ENCODE measurements at regions not wholly inside any gene's neighbourhood (a gene's known extent, or its start where the extent isn't known, plus 50 kb on each side); places are given as distances from the start of the nearest gene placed in this dataset.
"Not testable (repeated sequence)": the region's sequence is repeated elsewhere in the genome, so short reads cannot be mapped to it uniquely, and the experiment has no call there.

DNA sequence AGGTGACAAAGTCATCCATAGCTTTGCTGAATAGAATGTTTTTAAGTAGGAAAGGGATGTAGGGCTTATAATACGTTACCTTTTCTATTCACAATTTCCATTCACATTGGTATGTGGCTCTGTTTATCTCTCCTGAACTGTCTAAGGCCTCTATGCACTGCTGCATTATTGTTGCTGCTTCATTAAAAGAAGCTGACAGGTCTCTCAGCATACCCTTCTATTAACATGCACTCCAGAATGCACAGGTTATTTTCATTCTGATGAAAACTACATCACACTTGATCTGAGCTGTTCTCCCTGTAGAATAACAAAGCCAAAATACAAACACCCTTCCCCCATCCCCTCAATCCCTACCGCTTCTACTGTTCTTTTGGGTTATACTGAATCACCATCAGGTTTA, 399.3 kb downstream of the TBC1D32 start:
- H3K4me3 ChIP-seq (replicated peaks; ENCODE audit: low read depth, low read length) = no peak overlapping the region
- TF ChIP-seq CTCF (IDR thresholded peaks at IDR 0.05; ENCODE audit: low read length, missing control alignments) = no peak
- DNase-seq (ENCODE audit: low read depth) = no peak

DNA sequence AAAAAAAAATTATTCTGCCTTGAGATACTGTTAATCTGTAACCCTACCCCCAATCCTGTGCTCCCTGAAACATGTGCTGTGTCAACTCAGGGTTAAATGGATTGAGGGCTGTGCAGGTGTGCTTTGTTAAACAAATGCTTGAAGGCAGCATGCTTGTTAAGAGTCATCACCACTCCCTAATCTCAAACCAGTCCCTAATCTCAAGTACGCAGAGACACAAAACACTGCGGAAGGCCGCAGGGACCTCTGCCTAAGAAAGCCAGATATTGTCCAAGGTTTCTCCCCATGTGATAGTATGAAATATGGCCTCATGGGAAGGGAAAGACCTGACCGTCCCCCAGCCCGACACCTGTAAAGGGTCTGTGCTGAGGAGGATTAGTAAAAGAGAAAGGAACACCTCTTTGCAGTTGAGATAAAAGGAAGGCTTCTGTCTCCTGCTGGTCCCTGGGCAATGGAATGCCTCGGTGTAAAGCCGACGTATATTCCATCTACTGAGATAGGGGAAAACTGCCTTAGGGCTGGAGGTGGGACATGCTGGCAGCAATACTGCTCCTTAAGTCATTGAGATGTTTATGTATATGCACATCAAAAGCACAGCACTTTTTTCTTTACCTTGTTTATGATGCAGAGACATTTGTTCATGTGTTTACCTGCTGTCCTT, 402.6 kb downstream of the TBC1D32 start:
- not testable (repeated sequence) for H3K4me3 ChIP-seq (replicated peaks; ENCODE audit: low read depth, low read length); DNase-seq (ENCODE audit: low read depth)

GRCh38 chr6:120930500-120930899, 403.8 kb downstream of the TBC1D32 start:
- not testable (repeated sequence) for H3K4me3 ChIP-seq (replicated peaks; ENCODE audit: low read depth, low read length); DNase-seq (ENCODE audit: low read depth)

GRCh38 chr6:120924214-120924613, 410.1 kb downstream of the TBC1D32 start:
- TF ChIP-seq CTCF (IDR thresholded peaks at IDR 0.05; ENCODE audit: low read length, missing control alignments) = no peak
- no peak overlapping the region for H3K4me3 ChIP-seq (replicated peaks; ENCODE audit: low read depth, low read length)
- DNase-seq (ENCODE audit: low read depth) = no peak

DNA sequence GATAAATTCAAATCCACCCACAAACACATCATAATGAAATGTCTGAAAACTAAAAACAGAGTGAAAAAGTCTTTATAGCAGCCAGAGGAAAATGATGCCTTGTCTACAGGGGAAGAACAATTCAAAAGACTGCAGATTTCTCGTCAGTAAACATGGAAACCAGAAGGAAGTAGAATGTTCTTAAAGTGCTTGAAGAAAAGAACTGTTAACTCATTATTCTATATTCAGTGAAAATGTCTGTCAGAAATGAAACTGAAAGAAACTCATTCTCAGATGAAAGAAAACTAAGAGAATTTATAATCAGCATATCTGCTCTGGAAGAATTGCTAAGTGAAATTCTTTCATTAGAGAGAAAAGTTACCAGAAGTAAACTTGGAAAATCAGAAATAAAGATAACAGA, 416.1 kb downstream of the TBC1D32 start:
- DNase-seq (ENCODE audit: low read depth) = no peak
- no peak for TF ChIP-seq CTCF (IDR thresholded peaks at IDR 0.05; ENCODE audit: low read length, missing control alignments)
- no peak overlapping the region for H3K4me3 ChIP-seq (replicated peaks; ENCODE audit: low read depth, low read length)

DNA sequence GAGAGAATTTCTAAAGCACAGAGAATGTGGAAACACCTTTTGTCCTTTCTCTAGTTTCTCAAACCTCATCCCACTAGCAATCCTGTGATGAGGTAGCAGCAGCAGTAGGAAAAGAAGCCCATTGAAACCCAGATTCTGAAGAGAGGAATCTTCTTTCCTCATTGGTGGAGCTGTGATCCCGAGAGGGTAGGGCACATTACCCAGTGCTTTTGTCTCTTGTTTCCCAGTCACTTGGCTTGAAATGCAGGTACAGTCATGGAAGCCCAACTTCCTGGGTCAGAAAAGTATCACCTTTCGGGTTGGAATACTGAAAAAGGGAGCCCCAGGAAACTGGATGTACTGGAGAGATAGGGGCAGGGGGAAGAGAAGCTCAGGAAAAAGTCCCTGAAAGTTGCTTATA, 417.4 kb downstream of the TBC1D32 start:
- DNase-seq (ENCODE audit: low read depth) = no peak
- TF ChIP-seq CTCF (IDR thresholded peaks at IDR 0.05; ENCODE audit: low read length, missing control alignments) = no peak
- H3K4me3 ChIP-seq (replicated peaks; ENCODE audit: low read depth, low read length) = no peak overlapping the region

- no peak overlapping the region for H3K4me3 ChIP-seq (replicated peaks; ENCODE audit: low read depth, low read length)
- no peak for TF ChIP-seq CTCF (IDR thresholded peaks at IDR 0.05; ENCODE audit: low read length, missing control alignments)
- no peak for DNase-seq (ENCODE audit: low read depth)
Observed at GRCh38 chr6:120913486-120913885, 420.8 kb downstream of the TBC1D32 start.

DNA sequence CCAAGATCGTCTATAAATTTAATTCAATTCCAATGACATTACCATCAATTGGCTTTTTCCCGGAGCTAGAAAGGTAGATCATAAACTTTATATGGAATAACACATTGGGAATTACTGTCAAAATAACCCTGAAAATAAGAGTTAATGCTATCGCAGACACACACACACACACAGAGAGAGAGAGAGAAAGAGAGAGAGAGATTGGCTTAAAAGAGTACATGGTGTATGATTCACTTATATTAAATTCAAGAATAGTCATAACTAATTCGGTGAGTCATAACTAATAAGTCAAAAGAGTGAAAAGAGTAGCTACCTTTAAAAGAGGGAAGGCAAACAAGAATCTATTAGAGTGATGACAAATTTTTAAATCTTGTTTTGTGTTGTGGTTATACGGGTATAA, 425.5 kb downstream of the TBC1D32 start:
- TF ChIP-seq CTCF (IDR thresholded peaks at IDR 0.05; ENCODE audit: low read length, missing control alignments) = no peak
- no peak overlapping the region for H3K4me3 ChIP-seq (replicated peaks; ENCODE audit: low read depth, low read length)
- DNase-seq (ENCODE audit: low read depth) = no peak

Data from fibroblast of pulmonary artery (primary cell).